K562 (cell line): ENCODE measurements at regions not wholly inside any gene's neighbourhood (a gene's known extent, or its start where the extent isn't known, plus 50 kb on each side); places are given as distances from the start of the nearest gene placed in this dataset.

Experiments used
- ATAC-seq: fragments of 200-7000 bp; cut with Tn5 transposase; 3 replicates; pipeline ENCODE4 v1.9.1; 2020; ENCODE audit warnings: moderate library complexity
- BruUV-seq: library from RNA; stranded (reverse); fragments of 400-500 nt; replicated peaks from 2 replicates; lab custom pipeline; 2021; lab: Mats Ljungman, UMichigan
- CTCF ChIA-PET: fragments of 300-600 bp; formaldehyde crosslinking; extraction: SDS; loops from one replicate; lab custom pipeline; 2021; ENCODE audit warnings: low intra/inter-chr PET ratio; lab: Yijun Ruan, JAX
- POLR2A ChIA-PET: fragments of 300-600, 350-650 bp; sonication (Branson Sonifier 250); formaldehyde crosslinking; extraction: SDS; loops from one replicate; lab custom pipeline; 2021; ENCODE audit warnings: antibody characterized with exemption, inconsistent platforms; lab: Yijun Ruan, JAX
- DNase-seq, 4 experiments: peaks; one replicate each; pipeline versions ENCODE4 v3.0.0 to v3.0.0-alpha.2; 2011 to 2018; ENCODE audit warnings: low spot score in 3 of 4, mixed read lengths in 3 of 4; ENCODE audit errors: extremely low read depth in 1 of 4
- FAIRE-seq: peaks from 2 replicates; lab custom pipeline; 2011; peaks lifted over from hg19 to GRCh38; lab: Jason Lieb, UNC
- H2AFZ ChIP-seq: 2 replicates; pipeline ENCODE4 v1.6.0; 2011; ENCODE audit warnings: low read depth, low read length, control low read depth, inconsistent platforms
- H3K27ac ChIP-seq: fragments of 200-600 bp; 3 replicates; pipeline ENCODE4 v1.8.0; 2011; ENCODE audit warnings: low read depth, mild to moderate bottlenecking, control low read depth, inconsistent platforms, low read length, moderate library complexity, mixed read lengths; ENCODE audit errors: extremely low read depth
- H3K27me3 ChIP-seq, 2 experiments: fragments of 300-600 bp in 1 of 2; 2 replicates in 1 of 2; 3 replicates in 1 of 2; pipeline versions ENCODE4 v1.6.0 to v1.8.0; 2011; ENCODE audit warnings: inconsistent platforms in 2 of 2, low read length in 2 of 2, mild to moderate bottlenecking in 1 of 2, mixed read lengths in 1 of 2, moderate library complexity in 1 of 2; ENCODE audit not compliant: control insufficient read depth in 2 of 2, insufficient read depth in 2 of 2
- H3K36me3 ChIP-seq: fragments of 300-600 bp; 3 replicates; pipeline ENCODE4 v1.8.0; 2011; ENCODE audit warnings: mild to moderate bottlenecking, low read length, inconsistent platforms; ENCODE audit not compliant: control insufficient read depth, insufficient read depth
- H3K4me1 ChIP-seq, 2 experiments: fragments of 200-600 bp in 1 of 2; replicated peaks in 1 of 2; 2 replicates in 1 of 2; 3 replicates in 1 of 2; pipeline versions ENCODE4 v1.5.1 to v1.8.0; 2011; ENCODE audit warnings: inconsistent platforms in 2 of 2, low read length in 2 of 2, mild to moderate bottlenecking in 1 of 2, mixed read lengths in 1 of 2, moderate library complexity in 1 of 2; ENCODE audit not compliant: control insufficient read depth in 2 of 2, insufficient read depth in 2 of 2
- H3K4me2 ChIP-seq: 2 replicates; pipeline ENCODE4 v1.6.1; 2011; ENCODE audit warnings: low read length, control low read depth, inconsistent platforms, mixed read lengths; ENCODE audit not compliant: insufficient read depth
- H3K4me3 ChIP-seq: fragments of 200-600 bp; sonication (generic), shearing (Covaris generic); 2 replicates; pipeline ENCODE4 v1.5.1; 2016; ENCODE audit warnings: control low read depth, inconsistent platforms
- H3K79me2 ChIP-seq: fragments of 200-600 bp; 3 replicates; pipeline ENCODE4 v1.8.0; 2011; ENCODE audit warnings: low read length, inconsistent platforms; ENCODE audit not compliant: control insufficient read depth, insufficient read depth
- H3K9ac ChIP-seq, 2 experiments: 2 replicates each; pipeline versions ENCODE4 v1.6.0 to v1.6.1; 2011; ENCODE audit warnings: low read depth in 2 of 2, low read length in 2 of 2, control low read depth in 1 of 2, inconsistent platforms in 1 of 2, mild to moderate bottlenecking in 1 of 2, mixed read lengths in 1 of 2; ENCODE audit not compliant: insufficient read depth in 1 of 2
- H3K9me1 ChIP-seq: one replicate; pipeline ENCODE4 v1.6.0; 2011; ENCODE audit warnings: inconsistent platforms, mild to moderate bottlenecking, low read length, moderate library complexity; ENCODE audit not compliant: control insufficient read depth, insufficient read depth
- H3K9me3 ChIP-seq: replicated peaks from 2 replicates; pipeline ENCODE4 v1.5.1; 2011; ENCODE audit warnings: low read depth, low read length, inconsistent platforms; ENCODE audit not compliant: control insufficient read depth, insufficient read depth
- H4K20me1 ChIP-seq: replicated peaks from 2 replicates; pipeline ENCODE4 v1.6.1; 2011; ENCODE audit warnings: low read length, inconsistent platforms, mixed read lengths; ENCODE audit not compliant: control insufficient read depth, insufficient read depth
- GABPB1 ChIP-seq: sonication (generic); formaldehyde crosslinking; IDR thresholded peaks from 2 replicates; pipeline ENCODE4 v1.8.0; 2022; ENCODE audit warnings: mild to moderate bottlenecking, missing genetic modification reagents
- IRF2 ChIP-seq: sonication (generic); formaldehyde crosslinking; IDR thresholded peaks from 2 replicates; pipeline ENCODE4 v1.8.1; 2022; ENCODE audit warnings: mild to moderate bottlenecking, missing genetic modification reagents
- KLF1 ChIP-seq: fragments of 450-650 bp; IDR thresholded peaks from 2 replicates; pipeline ENCODE4 v1.6.1; 2016; ENCODE audit warnings: missing genetic modification characterization, missing compliant biosample characterization
- NCOA4 ChIP-seq: fragments of 450-650 bp; IDR thresholded peaks from 2 replicates; pipeline ENCODE4 v1.6.1; 2018; ENCODE audit warnings: mild to moderate bottlenecking; ENCODE audit not compliant: partially characterized antibody
- SIX5 ChIP-seq, 2 experiments: IDR thresholded peaks; 2 replicates each; pipeline ENCODE4 v1.6.1; 2011; ENCODE audit warnings: low read length in 2 of 2, borderline replicate concordance in 1 of 2, low read depth in 1 of 2, mild to moderate bottlenecking in 1 of 2, moderate library complexity in 1 of 2; ENCODE audit not compliant: insufficient read depth in 1 of 2
- SRSF7 ChIP-seq: fragments of 200-400 bp; formaldehyde crosslinking; optimal IDR thresholded peaks from 2 replicates; pipeline ENCODE3; 2017; ENCODE audit warnings: mild to moderate bottlenecking, low read depth, low read length
- STAG1 ChIP-seq: sonication (generic); formaldehyde crosslinking; IDR thresholded peaks from 2 replicates; pipeline ENCODE4 v1.5.0; 2020; ENCODE audit warnings: missing genetic modification reagents, borderline replicate concordance
- STAT5A ChIP-seq: IDR thresholded peaks from 2 replicates; pipeline ENCODE4 v1.6.1; 2012; ENCODE audit warnings: low read length, inconsistent platforms, borderline replicate concordance
- U2AF2 ChIP-seq: fragments of 200-400 bp; formaldehyde crosslinking; optimal IDR thresholded peaks from 2 replicates; pipeline ENCODE3; 2017; ENCODE audit warnings: low read depth, mild to moderate bottlenecking, low read length
- YY1 ChIP-seq, 3 experiments: IDR thresholded peaks; 2 replicates each; pipeline ENCODE4 v1.6.1; 2011; ENCODE audit warnings: low read length in 2 of 3, mild to moderate bottlenecking in 2 of 3, moderate library complexity in 2 of 3, borderline replicate concordance in 1 of 3, control low read depth in 1 of 3, low read depth in 1 of 3; ENCODE audit not compliant: insufficient read depth in 3 of 3, insufficient replicate concordance in 2 of 3, control insufficient read depth in 1 of 3, insufficient read length in 1 of 3; ENCODE audit errors: extremely low read depth in 1 of 3
- ZNF282 ChIP-seq: sonication (generic); formaldehyde crosslinking; IDR thresholded peaks from 2 replicates; pipeline ENCODE4 v1.8.1; 2023; ENCODE audit warnings: missing genetic modification reagents
- ZNF584 ChIP-seq: fragments of 200-800 bp; sonication (Bioruptor generic); IDR thresholded peaks from 2 replicates; pipeline ENCODE4 v1.6.1; 2016; ENCODE audit warnings: low read depth, mild to moderate bottlenecking, missing genetic modification characterization, missing compliant biosample characterization
- ZZZ3 ChIP-seq: fragments of 450-650 bp; IDR thresholded peaks from 2 replicates; pipeline ENCODE4 v1.6.1; 2016; ENCODE audit warnings: antibody characterized with exemption, mild to moderate bottlenecking, moderate library complexity
- whole genome bisulfite sequencing: fragments of 100-300 bp; shearing (Covaris generic); methylation state at CpG from one replicate; pipeline ENCODE4 v1.1.6; 2016; ENCODE audit warnings: low coverage, mixed read lengths; ENCODE audit not compliant: insufficient coverage; ENCODE audit errors: missing lambda C conversion rate; 5-methylcytosine and 5-hydroxymethylcytosine counted together
- in situ Hi-C: fragments of 300-500 bp; cut with MboI; formaldehyde crosslinking; loops from 4 replicates; pipeline ENCODE4 v1.15.0; 2018; ENCODE audit warnings: inconsistent platforms, mixed read lengths
- intact Hi-C: fragments of 100-400 bp; cut with micrococcal nuclease; formaldehyde crosslinking; loops from 2 replicates; pipeline ENCODE4 v1.14.2; 2022
- TF ChIP-seq, protein P1 (sequence below): fragments of 450-650 bp; formaldehyde crosslinking; IDR thresholded peaks from 2 replicates; pipeline ENCODE4 v1.4.0; 2020; ENCODE audit warnings: mild to moderate bottlenecking, moderate library complexity
- TF ChIP-seq, protein P2 (sequence below): fragments of 250-450 bp; sonication (Bioruptor Pico); IDR thresholded peaks from 2 replicates; pipeline ENCODE4 v1.5.0; 2021

DNA sequence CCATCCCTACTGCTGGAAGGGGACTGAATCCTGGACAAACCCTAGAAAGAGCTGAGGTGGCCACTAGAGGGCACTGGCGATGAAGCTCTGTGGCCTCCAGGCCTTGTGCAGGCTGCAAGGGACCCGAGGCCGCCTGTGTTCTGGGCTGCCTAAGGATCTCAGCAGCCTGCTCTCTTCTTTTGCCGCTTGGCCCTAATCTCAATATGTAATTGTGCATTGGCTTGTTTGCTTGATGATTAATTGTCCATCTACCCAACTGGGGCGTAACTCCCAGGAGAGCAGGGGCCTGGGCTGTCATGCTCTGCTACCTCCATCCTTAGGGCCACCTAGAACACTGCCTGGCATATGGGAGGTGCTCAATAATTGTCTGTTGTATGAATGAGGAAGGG is 73.8 kb downstream of the SYNE3 start (continued):
- TF ChIP-seq, protein P1, sequence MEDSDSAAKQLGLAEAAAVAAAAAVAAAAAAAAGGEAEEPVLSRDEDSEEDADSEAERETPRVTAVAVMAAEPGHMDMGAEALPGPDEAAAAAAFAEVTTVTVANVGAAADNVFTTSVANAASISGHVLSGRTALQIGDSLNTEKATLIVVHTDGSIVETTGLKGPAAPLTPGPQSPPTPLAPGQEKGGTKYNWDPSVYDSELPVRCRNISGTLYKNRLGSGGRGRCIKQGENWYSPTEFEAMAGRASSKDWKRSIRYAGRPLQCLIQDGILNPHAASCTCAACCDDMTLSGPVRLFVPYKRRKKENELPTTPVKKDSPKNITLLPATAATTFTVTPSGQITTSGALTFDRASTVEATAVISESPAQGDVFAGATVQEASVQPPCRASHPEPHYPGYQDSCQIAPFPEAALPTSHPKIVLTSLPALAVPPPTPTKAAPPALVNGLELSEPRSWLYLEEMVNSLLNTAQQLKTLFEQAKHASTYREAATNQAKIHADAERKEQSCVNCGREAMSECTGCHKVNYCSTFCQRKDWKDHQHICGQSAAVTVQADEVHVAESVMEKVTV (CRISPR knock-in tag): peak; percentile 59
- peak; percentile 6; the same call in 1 of the 2 replicates for TF ChIP-seq STAG1
- TF ChIP-seq STAT5A: no peak
- no peak for TF ChIP-seq U2AF2

DNA sequence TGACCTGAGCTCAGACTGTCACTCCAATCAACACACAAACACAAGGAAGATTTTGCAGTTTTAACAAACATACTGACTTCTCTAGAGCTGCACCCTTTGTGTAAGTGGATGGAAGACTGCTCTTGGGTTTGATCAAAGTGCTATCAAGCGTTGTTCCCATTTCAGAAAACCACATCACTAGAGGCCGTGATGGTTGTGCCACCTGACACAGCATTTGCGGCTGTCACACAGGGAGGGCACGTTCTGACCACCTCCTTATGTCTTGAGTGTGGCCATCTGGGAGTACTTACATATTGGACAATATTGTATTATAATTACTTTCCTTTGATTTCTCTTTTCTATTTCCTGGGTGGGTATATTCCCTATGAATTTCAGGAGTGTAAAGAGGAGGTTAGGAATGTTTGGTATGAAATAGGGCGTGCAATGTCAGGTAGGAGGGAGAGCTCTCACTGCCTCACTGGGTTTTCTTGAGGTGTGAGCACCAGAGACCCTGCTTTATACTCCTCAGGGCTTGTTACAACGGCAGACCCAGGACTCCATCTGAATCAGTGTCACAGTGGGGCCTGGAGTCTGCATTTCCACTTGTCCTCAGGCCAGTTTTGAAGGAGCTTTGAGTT is 74.3 kb downstream of the SYNE3 start:
- peaks cover 0 to 3% of the 10 kb centered on the region in 2 experiments; a peak in 1 of 5 replicates for H3K4me1 ChIP-seq
- no peaks in the 10 kb centered on the region for H3K9me1 ChIP-seq
- no peak overlapping the region for H3K4me2 ChIP-seq
- H3K4me3 ChIP-seq: no peak overlapping the region
- no peak overlapping the region for H3K27ac ChIP-seq
- POLR2A ChIA-PET: interaction anchor here (0.6 to 0.9 kb wide), 3 partner anchors 51 to 341 kb away, joined by 3 read pairs; partner anchors contain the start of gene GLRX5
- no peaks in the 10 kb centered on the region for H3K36me3 ChIP-seq
- in situ Hi-C loops: loop anchor here (5.0 kb wide), 1 partner anchor 85 kb away; no protein-coding TSS in a partner anchor
- BruUV-seq: no TSS peak
- peaks cover 0 to 21% of the 10 kb centered on the region in 2 experiments; a peak in 3 of 5 replicates for H3K27me3 ChIP-seq
- CTCF ChIA-PET: interaction anchor here (1.4 kb wide), 1 partner anchor 85 kb away, joined by 5 read pairs; no protein-coding TSS in a partner anchor
- intact Hi-C loops: loop anchor here (1.0 kb wide), 1 partner anchor 85 kb away; no protein-coding TSS in a partner anchor
- no peaks in the 10 kb centered on the region for H3K9me3 ChIP-seq
- H3K79me2 ChIP-seq: no peaks in the 10 kb centered on the region
- ATAC-seq (peak; percentile 10; the same call in 1 of the 3 replicates), DNase-seq (no peak), FAIRE-seq (no peak)
- WGBS: 11% methylated on average over 6 of the region's 6 CpGs
- no peaks in the 10 kb centered on the region for H4K20me1 ChIP-seq
- no peak overlapping the region for H3K9ac ChIP-seq
- no peak overlapping the region for H2AFZ ChIP-seq
- TF ChIP-seq ZNF282 (no peak), ZZZ3 (no peak), IRF2 (CRISPR knock-in tag) (no peak), ZNF584 (CRISPR knock-in tag) (no peak), YY1 (IDR thresholded peaks at IDR 0.05; ENCODE audit: borderline replicate concordance in 1 of 3, control insufficient read depth in 1 of 3, extremely low read depth in 1 of 3, insufficient read depth in 3 of 3, insufficient read length in 1 of 3, insufficient replicate concordance in 2 of 3, low read depth in 1 of 3, low read length in 2 of 3) (no peak), KLF1 (tag) (no peak), NCOA4 (no peak), GABPB1 (CRISPR knock-in tag) (no peak), SIX5 (IDR thresholded peaks at IDR 0.05; ENCODE audit: borderline replicate concordance in 1 of 2, insufficient read depth in 1 of 2, low read depth in 1 of 2, low read length in 2 of 2) (no peak), SRSF7 (no peak)
- TF ChIP-seq, protein P2, sequence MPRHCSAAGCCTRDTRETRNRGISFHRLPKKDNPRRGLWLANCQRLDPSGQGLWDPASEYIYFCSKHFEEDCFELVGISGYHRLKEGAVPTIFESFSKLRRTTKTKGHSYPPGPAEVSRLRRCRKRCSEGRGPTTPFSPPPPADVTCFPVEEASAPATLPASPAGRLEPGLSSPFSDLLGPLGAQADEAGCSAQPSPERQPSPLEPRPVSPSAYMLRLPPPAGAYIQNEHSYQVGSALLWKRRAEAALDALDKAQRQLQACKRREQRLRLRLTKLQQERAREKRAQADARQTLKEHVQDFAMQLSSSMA (CRISPR knock-in tag): no peak
- TF ChIP-seq, protein P1 (CRISPR knock-in tag): no peak
